ENCODE measurements at regions not wholly inside any gene's neighbourhood (a gene's known extent, or its start where the extent isn't known, plus 50 kb on each side); places are given as distances from the start of the nearest gene placed in this dataset.
A peak's percentile ranks its signal among the peaks of the same experiment; 100 is the strongest.

GRCh38 chr14:94850309-94851211 is 80.6 kb upstream of the GSC start:
- Histone ChIP-seq H3K4me3 (ENCODE audit: low read depth in 1 of 2, low read length in 2 of 2) (no peak overlapping the region), H3K9ac (ENCODE audit: low read length) (no peak overlapping the region), H3K36me3 (ENCODE audit: insufficient read depth, low read length) (no peaks in the 10 kb centered on the region), H3K27ac (ENCODE audit: low read depth, low read length) (no peak overlapping the region), H3K27me3 (ENCODE audit: control insufficient read depth in 1 of 2, insufficient read depth in 2 of 2, low read length in 2 of 2) (no peaks in the 10 kb centered on the region), H3K4me1 (ENCODE audit: insufficient read depth, low read length) (peaks cover under 1% of the 10 kb centered on the region), H3K9me3 (ENCODE audit: low read length) (no peaks in the 10 kb centered on the region)

- Histone ChIP-seq H3K9ac (ENCODE audit: low read length) (no peak overlapping the region), H3K9me3 (ENCODE audit: low read length) (no peaks in the 10 kb centered on the region), H3K4me1 (ENCODE audit: insufficient read depth, low read length) (peaks cover 17% of the 10 kb centered on the region), H3K27ac (ENCODE audit: low read depth, low read length) (peak overlapping the region; percentile 25), H3K27me3 (ENCODE audit: control insufficient read depth in 1 of 2, insufficient read depth in 2 of 2, low read length in 2 of 2) (no peaks in the 10 kb centered on the region), H3K4me3 (ENCODE audit: low read depth in 1 of 2, low read length in 2 of 2) (no peak overlapping the region), H3K36me3 (ENCODE audit: insufficient read depth, low read length) (no peaks in the 10 kb centered on the region)
Observed at GRCh38 chr14:94844593-94845152, 74.8 kb upstream of the GSC start.

GRCh38 chr14:94840467-94840866 is 70.6 kb upstream of the GSC start:
- no peaks in the 10 kb centered on the region for H3K27me3 ChIP-seq (ENCODE audit: control insufficient read depth in 1 of 2, insufficient read depth in 2 of 2, low read length in 2 of 2)
- peaks cover 16% of the 10 kb centered on the region for H3K4me1 ChIP-seq (ENCODE audit: insufficient read depth, low read length)
- H3K9me3 ChIP-seq (ENCODE audit: low read length): no peaks in the 10 kb centered on the region
- H3K4me3 ChIP-seq (ENCODE audit: low read depth in 1 of 2, low read length in 2 of 2): no peak overlapping the region
- H3K27ac ChIP-seq (ENCODE audit: low read depth, low read length): no peak overlapping the region
- H3K9ac ChIP-seq (ENCODE audit: low read length): no peak overlapping the region
- H3K36me3 ChIP-seq (ENCODE audit: insufficient read depth, low read length): no peaks in the 10 kb centered on the region

- Histone ChIP-seq H3K36me3 (ENCODE audit: insufficient read depth, low read length) (no peaks in the 10 kb centered on the region), H3K9me3 (ENCODE audit: low read length) (no peaks in the 10 kb centered on the region), H3K9ac (ENCODE audit: low read length) (no peak overlapping the region), H3K27me3 (ENCODE audit: control insufficient read depth in 1 of 2, insufficient read depth in 2 of 2, low read length in 2 of 2) (no peaks in the 10 kb centered on the region), H3K27ac (ENCODE audit: low read depth, low read length) (no peak overlapping the region), H3K4me1 (ENCODE audit: insufficient read depth, low read length) (peaks cover 5% of the 10 kb centered on the region), H3K4me3 (ENCODE audit: low read depth in 1 of 2, low read length in 2 of 2) (no peak overlapping the region)
Observed at GRCh38 chr14:94839348-94839747, 69.4 kb upstream of the GSC start.

- Histone ChIP-seq H3K36me3 (ENCODE audit: insufficient read depth, low read length) (no peaks in the 10 kb centered on the region), H3K9ac (ENCODE audit: low read length) (no peak overlapping the region), H3K27ac (ENCODE audit: low read depth, low read length) (no peak overlapping the region), H3K9me3 (ENCODE audit: low read length) (no peaks in the 10 kb centered on the region), H3K4me1 (ENCODE audit: insufficient read depth, low read length) (no peaks in the 10 kb centered on the region), H3K4me3 (ENCODE audit: low read depth in 1 of 2, low read length in 2 of 2) (no peak overlapping the region), H3K27me3 (ENCODE audit: control insufficient read depth in 1 of 2, insufficient read depth in 2 of 2, low read length in 2 of 2) (no peaks in the 10 kb centered on the region)
Observed at GRCh38 chr14:94836849-94837248, 66.9 kb upstream of the GSC start.

- no peak overlapping the region for H3K27ac ChIP-seq (ENCODE audit: low read depth, low read length)
- H3K9ac ChIP-seq (ENCODE audit: low read length): no peak overlapping the region
- no peaks in the 10 kb centered on the region for H3K27me3 ChIP-seq (ENCODE audit: control insufficient read depth in 1 of 2, insufficient read depth in 2 of 2, low read length in 2 of 2)
- H3K4me3 ChIP-seq (ENCODE audit: low read depth in 1 of 2, low read length in 2 of 2): no peak overlapping the region
- no peaks in the 10 kb centered on the region for H3K9me3 ChIP-seq (ENCODE audit: low read length)
- H3K36me3 ChIP-seq (ENCODE audit: insufficient read depth, low read length): no peaks in the 10 kb centered on the region
- H3K4me1 ChIP-seq (ENCODE audit: insufficient read depth, low read length): peaks cover 7% of the 10 kb centered on the region
Observed at GRCh38 chr14:94833633-94834032, 63.7 kb upstream of the GSC start.

- Histone ChIP-seq H3K27ac (ENCODE audit: low read depth, low read length) (no peak overlapping the region), H3K4me1 (ENCODE audit: insufficient read depth, low read length) (peaks cover 23% of the 10 kb centered on the region), H3K9ac (ENCODE audit: low read length) (no peak overlapping the region), H3K4me3 (ENCODE audit: low read depth in 1 of 2, low read length in 2 of 2) (no peak overlapping the region), H3K9me3 (ENCODE audit: low read length) (no peaks in the 10 kb centered on the region), H3K27me3 (ENCODE audit: control insufficient read depth in 1 of 2, insufficient read depth in 2 of 2, low read length in 2 of 2) (no peaks in the 10 kb centered on the region), H3K36me3 (ENCODE audit: insufficient read depth, low read length) (no peaks in the 10 kb centered on the region)
Observed at GRCh38 chr14:94831085-94831484, 61.2 kb upstream of the GSC start.

GRCh38 chr14:94827711-94828447 is 58.0 kb upstream of the GSC start:
- H3K36me3 ChIP-seq (ENCODE audit: insufficient read depth, low read length): no peaks in the 10 kb centered on the region
- no peak overlapping the region for H3K27ac ChIP-seq (ENCODE audit: low read depth, low read length)
- H3K27me3 ChIP-seq (ENCODE audit: control insufficient read depth in 1 of 2, insufficient read depth in 2 of 2, low read length in 2 of 2): no peaks in the 10 kb centered on the region
- H3K4me3 ChIP-seq (ENCODE audit: low read depth in 1 of 2, low read length in 2 of 2): peak overlapping the region in 1 of 2 donors; percentile 3
- H3K9ac ChIP-seq (ENCODE audit: low read length): no peak overlapping the region
- H3K4me1 ChIP-seq (ENCODE audit: insufficient read depth, low read length): peaks cover 23% of the 10 kb centered on the region
- H3K9me3 ChIP-seq (ENCODE audit: low read length): no peaks in the 10 kb centered on the region

GRCh38 chr14:94826774-94827173 is 56.9 kb upstream of the GSC start:
- Histone ChIP-seq H3K27me3 (ENCODE audit: control insufficient read depth in 1 of 2, insufficient read depth in 2 of 2, low read length in 2 of 2) (no peaks in the 10 kb centered on the region), H3K9me3 (ENCODE audit: low read length) (no peaks in the 10 kb centered on the region), H3K27ac (ENCODE audit: low read depth, low read length) (no peak overlapping the region), H3K4me1 (ENCODE audit: insufficient read depth, low read length) (peaks cover 23% of the 10 kb centered on the region), H3K36me3 (ENCODE audit: insufficient read depth, low read length) (no peaks in the 10 kb centered on the region), H3K9ac (ENCODE audit: low read length) (no peak overlapping the region), H3K4me3 (ENCODE audit: low read depth in 1 of 2, low read length in 2 of 2) (no peak overlapping the region)

- no peak overlapping the region for H3K27ac ChIP-seq (ENCODE audit: low read depth, low read length)
- no peak overlapping the region for H3K9ac ChIP-seq (ENCODE audit: low read length)
- H3K27me3 ChIP-seq (ENCODE audit: control insufficient read depth in 1 of 2, insufficient read depth in 2 of 2, low read length in 2 of 2): no peaks in the 10 kb centered on the region
- H3K36me3 ChIP-seq (ENCODE audit: insufficient read depth, low read length): no peaks in the 10 kb centered on the region
- H3K4me3 ChIP-seq (ENCODE audit: low read depth in 1 of 2, low read length in 2 of 2): no peak overlapping the region
- peaks cover 16% of the 10 kb centered on the region for H3K4me1 ChIP-seq (ENCODE audit: insufficient read depth, low read length)
- H3K9me3 ChIP-seq (ENCODE audit: low read length): no peaks in the 10 kb centered on the region
Observed at GRCh38 chr14:94823556-94824341, 53.8 kb upstream of the GSC start.

GRCh38 chr14:94821705-94822104 is 51.8 kb upstream of the GSC start:
- no peak overlapping the region for H3K27ac ChIP-seq (ENCODE audit: low read depth, low read length)
- no peaks in the 10 kb centered on the region for H3K27me3 ChIP-seq (ENCODE audit: control insufficient read depth in 1 of 2, insufficient read depth in 2 of 2, low read length in 2 of 2)
- H3K36me3 ChIP-seq (ENCODE audit: insufficient read depth, low read length): no peaks in the 10 kb centered on the region
- H3K4me1 ChIP-seq (ENCODE audit: insufficient read depth, low read length): peaks cover under 1% of the 10 kb centered on the region
- no peak overlapping the region for H3K4me3 ChIP-seq (ENCODE audit: low read depth in 1 of 2, low read length in 2 of 2)
- H3K9ac ChIP-seq (ENCODE audit: low read length): no peak overlapping the region
- no peaks in the 10 kb centered on the region for H3K9me3 ChIP-seq (ENCODE audit: low read length)
